Esophagus mucosa (tissue), 1 donor: ENCODE measurements at regions not wholly inside any gene's neighbourhood (a gene's known extent, or its start where the extent isn't known, plus 50 kb on each side); places are given as distances from the start of the nearest gene placed in this dataset.

Source experiments
- ATAC-seq: fragments of 200-7000 bp; cut with Tn5 transposase; one replicate; pipeline ENCODE4 v1.9.1; 2020
- donor health status: DM: yes; HTN: yes; CAD: no.

DNA sequence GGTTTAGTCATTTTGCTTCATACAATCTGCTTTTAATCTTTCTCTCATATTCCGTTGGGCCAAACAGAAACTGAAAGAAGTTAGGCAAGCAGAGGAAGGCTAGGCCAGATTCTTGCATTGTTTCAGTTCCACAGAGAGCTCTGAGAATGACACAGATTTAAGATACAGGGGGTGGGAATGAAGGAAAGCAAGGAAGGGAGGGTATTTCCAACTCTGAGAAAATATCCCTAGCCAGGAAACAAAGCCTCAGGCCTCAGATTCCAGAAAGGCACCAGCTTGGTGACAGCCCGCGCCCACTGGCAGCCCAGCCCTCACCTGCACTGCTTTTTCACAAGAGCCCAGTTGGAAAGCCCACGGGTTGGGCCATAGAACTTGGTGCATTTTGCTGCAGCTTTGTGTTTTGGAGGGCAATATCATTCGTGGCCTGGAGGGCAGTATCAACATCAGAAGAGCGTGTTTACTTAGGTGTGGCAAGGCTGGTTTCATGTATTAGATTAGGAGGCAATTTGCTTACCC lies 63.5 kb downstream of the ENC1 start:
- ATAC-seq, result no peak

DNA sequence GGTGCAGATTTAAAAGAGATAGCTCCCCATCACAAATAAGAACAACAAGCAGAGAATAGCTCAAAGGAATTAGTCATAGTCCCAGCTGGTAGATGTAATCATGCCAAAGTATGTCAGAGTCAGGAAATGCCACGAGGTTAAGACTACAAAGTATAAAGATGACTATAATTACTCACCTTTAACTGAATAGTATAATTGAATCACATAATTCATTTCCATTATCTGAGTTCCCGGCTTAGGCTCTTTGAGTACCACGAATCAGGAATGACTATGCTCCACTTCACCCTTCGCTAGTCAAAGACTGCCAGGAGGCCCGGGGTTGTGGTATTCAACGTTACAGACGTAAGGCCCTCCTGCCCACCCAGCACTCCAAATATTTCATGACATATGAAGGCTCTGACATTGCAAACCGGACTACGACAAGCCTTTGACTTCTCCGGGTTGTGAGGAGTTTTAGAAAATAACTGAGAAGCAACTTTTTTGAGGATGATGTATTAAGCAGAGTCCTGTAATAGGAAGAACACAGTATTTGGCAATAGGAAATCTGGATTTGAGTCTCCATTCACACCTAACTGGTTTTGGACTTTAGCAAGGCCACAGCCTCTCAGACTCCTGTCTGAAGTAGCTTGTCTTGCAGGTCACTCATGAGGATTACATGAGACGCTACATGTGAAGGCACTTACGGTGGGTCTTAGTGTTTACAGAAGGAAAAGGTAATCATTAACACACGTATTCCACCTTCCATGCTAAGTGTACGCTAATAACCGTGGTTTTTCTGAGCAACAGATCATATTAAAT lies 64.6 kb downstream of the ENC1 start:
- peak; percentile 89 for ATAC-seq

- peak; percentile 18 for ATAC-seq
Measured at GRCh38 chr5:74570250-74570649, 70.3 kb downstream of the ENC1 start.

GRCh38 chr5:74567411-74567995 lies 73.0 kb downstream of the ENC1 start:
- no peak for ATAC-seq

DNA sequence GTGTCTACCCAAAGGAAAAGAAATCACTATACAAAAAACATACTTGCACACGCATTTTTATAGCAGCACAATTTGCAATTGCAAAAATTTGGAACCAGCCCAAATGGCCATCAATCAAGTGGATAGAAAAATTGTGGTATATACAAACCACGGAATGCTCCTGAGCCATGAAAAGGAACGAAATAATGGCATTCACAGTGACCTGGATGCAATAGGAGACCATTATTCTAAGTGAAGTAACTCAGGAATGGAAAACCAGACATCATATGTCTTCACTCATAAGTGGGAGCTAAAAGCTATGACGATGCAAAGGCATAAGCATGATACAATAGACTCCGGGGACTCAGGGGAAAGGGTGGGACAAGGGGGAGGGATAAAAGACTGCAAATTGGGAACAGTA lies 78.4 kb downstream of the ENC1 start:
- ATAC-seq, result no peak

GRCh38 chr5:74560245-74560644 lies 80.3 kb downstream of the ENC1 start:
- no peak for ATAC-seq

- no peak for ATAC-seq
Measured at GRCh38 chr5:74556631-74557595, 83.6 kb downstream of the ENC1 start.

- no peak for ATAC-seq
Measured at GRCh38 chr5:74556006-74556405, 84.5 kb downstream of the ENC1 start.

DNA sequence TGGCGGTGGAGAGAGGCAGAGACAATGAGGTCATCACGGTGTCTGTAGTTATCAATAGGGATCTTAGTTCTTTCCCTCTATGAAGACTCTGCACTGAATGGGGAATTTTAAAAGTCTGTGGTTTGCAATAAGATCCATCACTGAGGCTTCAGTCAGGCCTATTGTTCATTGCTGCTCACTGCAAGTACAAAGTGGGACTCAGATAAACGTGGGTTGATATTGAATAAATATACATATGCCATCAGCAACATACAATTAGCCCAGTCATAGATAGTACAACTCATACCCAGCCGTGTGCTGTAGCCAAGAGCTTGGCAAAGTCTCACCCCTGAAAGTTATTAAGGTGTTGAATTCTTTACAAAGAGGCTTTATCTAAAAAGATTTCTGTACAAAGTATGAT lies 88.4 kb downstream of the ENC1 start:
- no peak for ATAC-seq

- ATAC-seq, result no peak
Measured at GRCh38 chr5:74550927-74551326, 89.6 kb downstream of the ENC1 start.

GRCh38 chr5:74549384-74549783 lies 91.1 kb downstream of the ENC1 start:
- ATAC-seq, result no peak

DNA sequence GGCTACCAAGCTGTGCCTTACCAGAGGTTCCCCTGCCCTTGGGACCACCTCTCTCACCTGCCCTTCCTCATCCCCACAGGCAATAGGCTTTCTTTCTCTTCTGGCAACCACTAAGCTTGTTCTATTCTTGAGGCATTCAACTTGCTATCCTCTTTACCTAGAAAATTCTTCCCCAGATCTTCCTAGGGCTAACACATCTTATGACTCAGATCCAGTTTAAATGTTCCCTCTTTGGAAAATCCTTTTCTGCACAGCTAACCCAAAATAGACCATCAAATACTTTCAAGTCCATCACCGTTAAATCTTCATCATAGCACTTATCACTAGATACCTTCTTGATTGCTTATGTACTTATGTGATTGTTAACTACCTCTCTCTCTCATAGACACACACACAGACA lies 93.7 kb downstream of the ENC1 start:
- ATAC-seq, result no peak

DNA sequence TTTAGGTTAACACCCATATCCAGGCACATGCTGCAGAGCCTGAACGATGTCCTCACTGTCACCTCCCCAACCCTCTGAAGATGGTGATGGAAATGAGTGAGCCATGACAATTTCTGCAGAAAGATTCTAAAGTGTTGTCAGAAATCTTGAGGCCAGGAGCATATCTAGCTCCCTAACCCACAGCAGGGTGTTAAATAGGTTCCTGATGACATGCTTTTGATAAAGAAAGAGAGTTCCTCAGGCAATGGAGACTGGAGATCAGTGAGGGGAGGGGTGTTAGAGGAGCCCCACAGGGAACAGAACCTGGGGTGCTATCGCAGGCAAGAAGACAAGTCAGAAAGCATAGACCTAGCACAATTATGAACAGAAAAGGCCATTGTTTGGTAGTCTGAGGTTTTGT lies 95.7 kb downstream of the ENC1 start:
- no peak for ATAC-seq

GRCh38 chr5:74543162-74543995 lies 97.1 kb downstream of the ENC1 start:
- ATAC-seq, result peak; percentile 78

GRCh38 chr5:74542482-74542881 lies 98.0 kb downstream of the ENC1 start:
- no peak for ATAC-seq

- peak; percentile 17 for ATAC-seq
Measured at GRCh38 chr5:74541381-74541781, 99.1 kb downstream of the ENC1 start.

- no peak for ATAC-seq
Measured at GRCh38 chr5:74540622-74541021, 99.9 kb downstream of the ENC1 start.

DNA sequence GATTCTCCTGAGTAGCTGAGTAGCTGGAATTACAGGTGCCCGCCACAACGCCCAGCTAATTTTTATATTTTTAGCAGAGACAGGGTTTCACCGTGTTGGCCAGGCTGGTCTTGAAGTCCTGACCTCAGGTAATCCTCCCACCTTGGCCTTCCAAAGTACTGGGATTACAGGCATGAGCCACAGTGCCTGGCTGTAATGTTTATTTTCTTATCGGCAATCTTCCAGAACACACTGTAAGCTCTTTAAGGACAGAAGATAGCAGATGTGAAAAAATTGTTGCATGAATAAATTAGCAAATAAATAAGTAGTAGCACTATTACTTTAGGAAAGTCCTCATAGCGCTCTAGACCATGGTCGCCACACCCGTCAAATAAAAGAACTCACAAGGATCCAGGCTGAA lies 100.5 kb downstream of the ENC1 start:
- ATAC-seq, result no peak

DNA sequence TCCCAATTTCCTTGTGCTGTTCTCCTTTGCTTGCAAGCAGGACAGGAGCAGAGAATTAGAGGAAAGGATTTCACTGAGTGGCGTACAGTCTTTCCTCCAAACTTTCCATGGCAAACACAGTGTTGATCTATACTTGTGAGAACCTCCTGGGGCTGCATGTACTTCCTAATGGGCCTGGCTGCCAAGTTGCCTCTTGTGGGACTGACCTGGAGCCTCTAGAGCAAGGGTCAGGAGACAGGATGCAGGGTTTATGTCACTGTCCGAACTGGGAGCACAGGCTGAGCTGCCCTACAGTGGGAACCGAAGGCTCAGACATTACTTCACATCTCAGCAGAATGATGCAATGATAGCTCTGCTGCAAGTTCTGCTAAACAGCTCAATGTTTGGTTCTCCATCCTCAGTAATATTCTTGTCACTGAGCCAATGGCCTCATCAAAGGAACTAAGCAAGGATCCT lies 102.3 kb downstream of the ENC1 start:
- ATAC-seq, result peak; percentile 38

- no peak for ATAC-seq
Measured at GRCh38 chr5:74536658-74537057, 103.9 kb downstream of the ENC1 start.

DNA sequence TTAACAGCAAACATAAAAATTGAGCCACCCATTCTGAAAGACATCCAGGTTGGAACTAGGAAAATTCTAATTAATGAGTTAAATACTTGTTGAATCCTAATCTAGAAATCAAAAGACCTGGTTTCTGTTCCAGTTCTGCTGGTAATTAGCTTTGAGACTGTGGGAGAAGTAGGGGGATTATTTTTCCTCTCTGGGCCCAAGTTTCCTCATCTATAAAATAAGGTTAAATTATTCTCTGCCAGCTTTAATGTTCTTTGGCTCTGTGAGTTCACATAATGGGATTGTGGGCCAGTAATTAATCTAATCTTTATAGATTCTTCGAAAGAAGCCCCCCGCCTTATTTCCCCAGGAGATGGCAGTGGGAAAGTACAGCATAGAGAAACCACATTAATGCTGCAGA lies 104.6 kb downstream of the ENC1 start:
- ATAC-seq, result no peak
